Cardiac septum (tissue), 1 donor: ENCODE measurements at regions not wholly inside any gene's neighbourhood (a gene's known extent, or its start where the extent isn't known, plus 50 kb on each side); places are given as distances from the start of the nearest gene placed in this dataset.
A peak's percentile ranks its signal among the peaks of the same experiment; 100 is the strongest.
"Not testable (repeated sequence)": the region's sequence is repeated elsewhere in the genome, so short reads cannot be mapped to it uniquely, and the experiment has no call there.

Source experiments
- DNase-seq: peaks from one replicate; pipeline ENCODE4 v3.0.0-alpha.2; 2020; ENCODE audit warnings: low spot score
- intact Hi-C: fragments of 100-400 bp; cut with DNase I; formaldehyde crosslinking; loops from one replicate; pipeline ENCODE4 v1.14.0; 2022
- donor health status: DM: no; HTN: no; CAD: no.

GRCh38 chr17:68134731-68135130 lies 99.2 kb downstream of the KPNA2 start:
- DNase-seq, result no peak
- intact Hi-C loops, result no loop called here

- intact Hi-C loops, result no loop called here
- no peak for DNase-seq
Observed at GRCh38 chr17:68135141-68135887, 99.8 kb downstream of the KPNA2 start.

GRCh38 chr17:68141050-68141449 lies 105.5 kb downstream of the KPNA2 start:
- intact Hi-C loops, result no loop called here
- DNase-seq, result no peak

- DNase-seq, result no peak
- intact Hi-C loops, result no loop called here
Observed at GRCh38 chr17:68142595-68142994, 105.2 kb upstream of the AMZ2 start.

GRCh38 chr17:68143425-68143824 lies 104.4 kb upstream of the AMZ2 start:
- DNase-seq, result no peak
- intact Hi-C loops, result no loop called here

- intact Hi-C loops, result no loop called here
- no peak for DNase-seq
Observed at GRCh38 chr17:68145088-68145487, 102.8 kb upstream of the AMZ2 start.

GRCh38 chr17:68148936-68149335 lies 98.9 kb upstream of the AMZ2 start:
- intact Hi-C loops, result no loop called here
- no peak for DNase-seq

- no peak for DNase-seq
- intact Hi-C loops, result no loop called here
Observed at GRCh38 chr17:68152161-68152571, 95.7 kb upstream of the AMZ2 start.

GRCh38 chr17:68155692-68156091 lies 92.2 kb upstream of the AMZ2 start:
- no peak for DNase-seq
- intact Hi-C loops, result no loop called here

GRCh38 chr17:68161644-68162428 lies 86.0 kb upstream of the AMZ2 start:
- DNase-seq, result peak; percentile 80

GRCh38 chr17:68168273-68169164 lies 79.3 kb upstream of the AMZ2 start:
- intact Hi-C loops, DNase-seq: not testable (repeated sequence)

More at GRCh38 chr17:68161644-68162428, 86.0 kb upstream of the AMZ2 start:
- intact Hi-C loops, result no loop called here

- DNase-seq, intact Hi-C loops: not testable (repeated sequence)
Observed at GRCh38 chr17:68169165-68169821, 78.5 kb upstream of the AMZ2 start.

- intact Hi-C loops, result loop anchor here (5.0 to 10.0 kb wide), 3 partner anchors 225 to 292 kb away; no protein-coding TSS in a partner anchor
- no peak for DNase-seq
Observed at GRCh38 chr17:68169840-68170239, 78.0 kb upstream of the AMZ2 start.

- no peak for DNase-seq
- intact Hi-C loops, result loop anchor here (5.0 to 10.0 kb wide), 3 partner anchors 225 to 292 kb away; no protein-coding TSS in a partner anchor
Observed at GRCh38 chr17:68170246-68170645, 77.6 kb upstream of the AMZ2 start.

- DNase-seq, result no peak
- intact Hi-C loops, result loop anchor here (5.0 to 10.0 kb wide), 3 partner anchors 222 to 290 kb away; no protein-coding TSS in a partner anchor
Observed at GRCh38 chr17:68172461-68172954, 75.3 kb upstream of the AMZ2 start.

GRCh38 chr17:68175416-68175815 lies 72.4 kb upstream of the AMZ2 start:
- DNase-seq, result no peak
- intact Hi-C loops, result loop anchor here (10.0 kb wide), 2 partner anchors 219 to 259 kb away; no protein-coding TSS in a partner anchor

- intact Hi-C loops, result loop anchor here (10.0 kb wide), 2 partner anchors 219 to 259 kb away; no protein-coding TSS in a partner anchor
- no peak for DNase-seq
Observed at GRCh38 chr17:68175905-68176304, 71.9 kb upstream of the AMZ2 start.

GRCh38 chr17:68176718-68177117 lies 71.1 kb upstream of the AMZ2 start:
- no peak for DNase-seq
- intact Hi-C loops, result loop anchor here (10.0 kb wide), 2 partner anchors 218 to 258 kb away; no protein-coding TSS in a partner anchor

- DNase-seq, result no peak
- intact Hi-C loops, result loop anchor here (10.0 kb wide), 2 partner anchors 216 to 256 kb away; no protein-coding TSS in a partner anchor
Observed at GRCh38 chr17:68178831-68179230, 69.0 kb upstream of the AMZ2 start.
